ENCODE measurements at regions not wholly inside any gene's neighbourhood (a gene's known extent, or its start where the extent isn't known, plus 50 kb on each side); places are given as distances from the start of the nearest gene placed in this dataset.

GRCh38 chr1:213750231-213751063, 237.3 kb upstream of the PROX1 start:
- no peaks in the 10 kb centered on the region for H3K27me3 ChIP-seq
- DNase-seq (ENCODE audit: low spot score in 2 of 2): no peak

DNA sequence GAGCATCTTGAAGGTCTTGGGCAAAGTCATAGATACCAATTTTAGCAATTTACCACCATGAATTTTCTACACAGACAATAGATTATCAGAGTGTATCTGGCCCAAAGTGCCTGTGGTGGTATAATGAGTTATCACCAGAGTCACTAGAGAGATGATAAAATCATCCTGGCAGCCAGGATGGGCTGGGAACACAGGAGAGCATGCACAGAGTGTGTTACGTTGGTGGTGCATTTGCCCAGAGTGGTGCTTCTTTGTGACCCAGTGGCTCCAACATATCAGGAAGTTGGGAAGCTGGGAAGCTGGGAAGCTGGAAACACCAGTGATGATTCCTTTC, 236.7 kb upstream of the PROX1 start:
- TF ChIP-seq CTCF (IDR thresholded peaks at IDR 0.05): no peak
- no peak for TF ChIP-seq POLR2AphosphoS5 (IDR thresholded peaks at IDR 0.05)

More at GRCh38 chr1:213750231-213751063, 237.3 kb upstream of the PROX1 start:
- Histone ChIP-seq H3K9me3 (no peaks in the 10 kb centered on the region), H3K36me3 (no peaks in the 10 kb centered on the region), H3K4me1 (no peaks in the 10 kb centered on the region), H3K4me3 (no peak overlapping the region), H3K27ac (no peak overlapping the region)
- 64% methylated on average over 6 of the region's 6 CpGs for WGBS
- no peak for TF ChIP-seq EP300 (IDR thresholded peaks at IDR 0.05)
- TF ChIP-seq POLR2AphosphoS5 (IDR thresholded peaks at IDR 0.05): no peak
- TF ChIP-seq POLR2A (IDR thresholded peaks at IDR 0.05): no peak
- no peak for TF ChIP-seq CTCF (IDR thresholded peaks at IDR 0.05)

DNA sequence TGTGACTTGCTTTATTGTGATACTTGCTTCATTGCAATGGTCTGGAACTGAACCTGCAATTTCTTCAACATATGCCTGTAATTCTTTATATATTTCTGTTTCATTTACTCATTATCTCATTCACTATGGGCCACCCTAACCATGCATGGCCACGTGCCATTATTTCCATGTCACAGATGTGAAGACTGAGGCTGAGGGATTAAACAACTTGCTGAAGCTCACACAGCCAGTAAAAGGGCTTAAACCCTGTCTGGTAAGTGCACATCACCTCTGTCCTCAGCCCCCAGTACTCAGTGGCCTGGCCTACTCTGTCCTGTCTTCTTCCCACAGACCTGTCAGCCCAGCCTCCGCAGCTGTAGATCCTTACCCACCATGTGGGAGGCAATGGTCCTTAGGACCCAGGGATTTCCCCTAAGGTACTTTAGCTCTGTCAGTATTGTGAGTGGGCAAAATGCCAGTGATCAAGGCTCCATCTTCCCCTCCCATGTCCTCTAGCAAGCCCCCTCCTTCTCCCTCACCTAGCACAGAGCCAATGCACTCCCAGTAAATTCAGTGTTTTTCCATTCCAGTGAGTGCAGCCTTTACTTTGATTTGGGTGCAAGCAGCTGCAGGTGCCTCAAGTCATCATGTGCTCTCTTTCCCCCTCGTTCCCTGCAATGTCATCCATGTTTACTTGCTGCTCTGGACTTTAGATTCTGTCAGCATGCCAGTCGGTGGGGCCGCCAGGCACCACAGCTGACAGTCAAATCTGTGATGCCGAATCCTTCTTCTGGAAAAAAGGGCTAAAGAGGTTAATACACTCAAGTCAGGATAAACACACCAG, 228.2 kb upstream of the PROX1 start:
- H3K36me3 ChIP-seq: no peaks in the 10 kb centered on the region
- H3K4me3 ChIP-seq: no peak overlapping the region
- H3K4me1 ChIP-seq: no peaks in the 10 kb centered on the region
- 71% methylated on average over 6 of the region's 6 CpGs for WGBS
- TF ChIP-seq CTCF (IDR thresholded peaks at IDR 0.05) (no peak), POLR2AphosphoS5 (IDR thresholded peaks at IDR 0.05) (no peak), EP300 (IDR thresholded peaks at IDR 0.05) (no peak), POLR2A (IDR thresholded peaks at IDR 0.05) (no peak)
- no peak for DNase-seq (ENCODE audit: low spot score in 2 of 2)
- peaks cover 3% of the 10 kb centered on the region for H3K27me3 ChIP-seq
- no peak overlapping the region for H3K27ac ChIP-seq
- H3K9me3 ChIP-seq: peaks cover 6% of the 10 kb centered on the region

More for the DNA sequence above, 236.7 kb upstream of the PROX1 start:
- H3K9me3 ChIP-seq: no peaks in the 10 kb centered on the region
- H3K36me3 ChIP-seq: no peaks in the 10 kb centered on the region
- DNase-seq (ENCODE audit: low spot score in 2 of 2): no peak
- no peaks in the 10 kb centered on the region for H3K4me1 ChIP-seq
- H3K27me3 ChIP-seq: no peaks in the 10 kb centered on the region
- no peak overlapping the region for H3K27ac ChIP-seq
- 77% methylated on average over 1 of the region's 1 CpG for WGBS
- no peak overlapping the region for H3K4me3 ChIP-seq

- 31% methylated on average over 7 of the region's 7 CpGs for WGBS
- no peak overlapping the region for H3K27ac ChIP-seq
- TF ChIP-seq EP300 (IDR thresholded peaks at IDR 0.05) (no peak), POLR2AphosphoS5 (IDR thresholded peaks at IDR 0.05) (no peak), POLR2A (IDR thresholded peaks at IDR 0.05) (no peak), CTCF (IDR thresholded peaks at IDR 0.05) (no peak)
- no peaks in the 10 kb centered on the region for H3K36me3 ChIP-seq
- H3K9me3 ChIP-seq: peaks cover 6% of the 10 kb centered on the region
- peaks cover 3% of the 10 kb centered on the region for H3K27me3 ChIP-seq
- no peak for DNase-seq (ENCODE audit: low spot score in 2 of 2)
- no peaks in the 10 kb centered on the region for H3K4me1 ChIP-seq
- no peak overlapping the region for H3K4me3 ChIP-seq
These were observed 225.8 kb upstream of the PROX1 start for GRCh38 chr1:213761845-213762407.

DNA sequence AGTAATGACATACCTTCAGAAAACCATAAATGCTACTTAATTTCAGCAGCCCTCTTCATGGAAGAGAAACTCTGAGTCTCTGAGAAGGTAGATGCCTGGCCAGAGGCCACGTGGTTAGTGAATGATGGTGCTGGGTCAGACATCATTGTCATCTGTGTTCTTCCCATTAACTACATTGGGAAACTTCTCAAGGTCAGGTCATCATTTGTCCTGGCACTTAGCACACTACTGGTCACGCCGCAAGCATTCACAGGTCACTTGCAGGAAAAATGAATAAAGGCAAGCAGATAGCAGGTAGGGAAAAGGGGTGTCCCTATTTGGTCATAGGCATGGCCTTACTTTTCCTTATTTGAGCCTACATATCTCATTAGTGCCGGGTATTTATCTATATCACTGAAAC, 220.1 kb upstream of the PROX1 start:
- Histone ChIP-seq H3K27me3 (peaks cover 3% of the 10 kb centered on the region), H3K9me3 (no peaks in the 10 kb centered on the region), H3K4me1 (no peaks in the 10 kb centered on the region), H3K27ac (no peak overlapping the region), H3K4me3 (no peak overlapping the region), H3K36me3 (no peaks in the 10 kb centered on the region)
- TF ChIP-seq POLR2A (IDR thresholded peaks at IDR 0.05): no peak
- DNase-seq (ENCODE audit: low spot score in 2 of 2): no peak
- WGBS: 85% methylated on average over 4 of the region's 4 CpGs
